ENCODE measurements at regions not wholly inside any gene's neighbourhood (a gene's known extent, or its start where the extent isn't known, plus 50 kb on each side); places are given as distances from the start of the nearest gene placed in this dataset.
"Not testable (repeated sequence)": the region's sequence is repeated elsewhere in the genome, so short reads cannot be mapped to it uniquely, and the experiment has no call there.

DNA sequence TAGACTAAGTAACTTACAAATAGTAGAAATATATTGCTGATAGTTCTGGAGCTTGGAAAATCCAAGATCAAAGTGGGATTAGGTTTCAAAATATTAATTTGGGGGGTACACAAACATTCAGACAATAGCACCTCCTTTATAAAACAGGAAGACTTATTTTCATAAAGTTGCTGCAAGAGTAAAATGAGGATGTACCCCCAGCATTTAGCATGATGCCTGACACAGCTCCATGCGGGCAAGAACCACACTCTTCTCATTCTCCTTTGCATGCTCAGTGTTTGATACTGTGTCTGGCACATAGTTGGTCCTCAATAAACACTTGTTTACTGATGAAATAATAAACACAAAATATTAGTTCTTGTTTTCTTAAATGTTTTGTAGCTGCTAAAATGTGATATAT lies 332.9 kb downstream of the TFAP2A start:
- DNase-seq (ENCODE audit: low spot score) = no peak
- in situ Hi-C loops (cut with HindIII; ENCODE audit: low sequenced_read_pairs) = no loop called here

DNA sequence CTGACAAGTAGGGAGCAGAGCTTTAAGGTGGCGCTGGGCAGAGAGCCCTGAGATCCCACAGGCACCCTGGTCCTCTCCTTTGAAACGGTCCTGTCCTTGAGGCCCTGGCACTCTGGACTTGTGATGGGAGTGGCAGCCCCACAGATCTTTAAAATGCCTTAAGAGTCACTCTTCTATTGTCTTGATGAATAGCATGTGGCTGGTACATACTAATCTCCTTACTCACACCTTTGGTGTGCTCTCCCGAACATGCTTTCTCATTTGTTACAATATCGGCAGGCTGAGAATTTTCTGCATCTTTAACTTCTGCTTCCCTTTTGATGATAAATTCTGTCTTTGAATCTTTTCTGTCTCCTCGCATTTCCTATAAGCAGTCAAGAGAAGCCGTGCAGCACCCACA lies 333.8 kb downstream of the TFAP2A start:
- in situ Hi-C loops (cut with HindIII; ENCODE audit: low sequenced_read_pairs) = no loop called here
- no peak for DNase-seq (ENCODE audit: low spot score)

DNA sequence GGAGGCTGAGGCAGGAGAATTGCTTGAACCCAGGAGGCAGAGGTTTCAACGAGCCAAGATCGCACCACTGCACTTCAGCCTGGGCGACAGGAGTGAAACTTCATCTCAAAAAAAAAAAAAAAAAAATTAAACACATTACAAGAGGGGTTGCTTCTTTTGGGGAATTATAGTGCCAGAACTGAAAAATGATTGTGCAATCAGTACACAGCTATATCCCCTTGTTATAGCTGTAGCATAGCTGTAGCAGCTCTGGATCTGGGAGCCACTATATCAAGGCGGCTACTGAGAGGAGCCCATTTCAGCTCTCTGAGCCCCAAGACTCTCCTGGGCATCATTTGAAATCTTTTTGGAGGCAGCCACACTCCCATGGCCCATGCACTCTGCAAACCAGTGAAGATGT lies 334.3 kb downstream of the TFAP2A start:
- in situ Hi-C loops (cut with HindIII; ENCODE audit: low sequenced_read_pairs) = no loop called here
- DNase-seq (ENCODE audit: low spot score) = no peak

DNA sequence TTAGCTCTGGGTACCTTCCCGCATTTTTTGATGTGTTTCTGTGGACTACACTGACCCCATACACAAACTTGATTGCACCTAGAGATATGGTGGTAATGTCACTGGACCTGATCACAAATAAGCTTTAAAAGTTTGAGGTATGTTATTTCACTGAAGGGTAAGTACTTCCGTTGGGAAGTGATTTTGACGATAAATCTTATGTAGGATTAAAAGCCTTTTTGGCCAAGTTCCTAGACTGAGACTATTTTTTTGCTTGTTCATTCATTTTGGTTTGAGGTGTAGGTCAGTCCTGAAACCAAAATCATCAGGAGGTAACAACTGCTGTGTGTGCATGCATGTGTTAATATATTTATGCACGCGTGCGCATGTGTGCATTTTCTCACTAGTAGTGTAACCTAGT lies 336.3 kb downstream of the TFAP2A start:
- no peak for DNase-seq (ENCODE audit: low spot score)
- in situ Hi-C loops (cut with HindIII; ENCODE audit: low sequenced_read_pairs) = no loop called here

DNA sequence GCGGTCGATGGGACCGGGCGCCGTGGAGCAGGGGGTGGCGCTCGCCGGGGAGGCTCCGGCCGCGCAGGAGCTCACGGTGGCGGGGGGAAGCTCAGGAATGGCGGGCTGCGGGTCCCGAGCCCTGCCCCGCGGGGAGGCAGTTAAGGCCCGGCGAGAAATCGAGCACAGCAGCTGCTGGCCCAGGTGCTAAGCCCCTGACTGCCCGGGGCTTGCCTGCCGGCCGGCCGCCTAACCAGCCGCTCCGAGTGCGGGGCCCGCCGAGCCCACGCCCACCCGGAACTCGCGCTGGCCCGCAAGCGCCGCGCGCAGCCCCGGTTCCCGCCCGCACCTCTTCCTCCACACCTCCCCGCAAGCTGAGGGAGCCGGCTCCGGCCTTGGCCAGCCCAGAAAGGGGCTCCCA lies 340.1 kb downstream of the TFAP2A start:
- in situ Hi-C loops (cut with HindIII; ENCODE audit: low sequenced_read_pairs); DNase-seq (ENCODE audit: low spot score): not testable (repeated sequence)

DNA sequence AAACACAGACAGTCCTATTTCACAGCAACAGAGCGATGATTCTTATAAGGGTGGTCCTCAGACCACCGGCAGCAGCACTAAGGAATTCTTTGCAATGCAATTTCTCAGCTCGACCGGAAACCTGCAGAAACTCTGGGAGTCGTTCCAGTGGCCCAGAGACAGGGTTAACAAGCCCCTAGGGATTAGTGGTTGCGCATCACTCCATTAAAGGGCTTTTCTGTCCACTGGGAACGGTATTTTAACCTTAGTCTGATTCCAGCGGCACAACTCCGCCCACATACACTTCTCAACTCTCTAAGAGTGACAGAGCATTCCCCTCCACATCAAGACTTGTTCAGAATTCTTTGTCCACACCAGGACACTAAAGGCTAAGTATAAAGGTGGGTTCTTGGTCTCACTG lies 341.5 kb downstream of the TFAP2A start:
- in situ Hi-C loops (cut with HindIII; ENCODE audit: low sequenced_read_pairs) = no loop called here
- no peak for DNase-seq (ENCODE audit: low spot score)

DNA sequence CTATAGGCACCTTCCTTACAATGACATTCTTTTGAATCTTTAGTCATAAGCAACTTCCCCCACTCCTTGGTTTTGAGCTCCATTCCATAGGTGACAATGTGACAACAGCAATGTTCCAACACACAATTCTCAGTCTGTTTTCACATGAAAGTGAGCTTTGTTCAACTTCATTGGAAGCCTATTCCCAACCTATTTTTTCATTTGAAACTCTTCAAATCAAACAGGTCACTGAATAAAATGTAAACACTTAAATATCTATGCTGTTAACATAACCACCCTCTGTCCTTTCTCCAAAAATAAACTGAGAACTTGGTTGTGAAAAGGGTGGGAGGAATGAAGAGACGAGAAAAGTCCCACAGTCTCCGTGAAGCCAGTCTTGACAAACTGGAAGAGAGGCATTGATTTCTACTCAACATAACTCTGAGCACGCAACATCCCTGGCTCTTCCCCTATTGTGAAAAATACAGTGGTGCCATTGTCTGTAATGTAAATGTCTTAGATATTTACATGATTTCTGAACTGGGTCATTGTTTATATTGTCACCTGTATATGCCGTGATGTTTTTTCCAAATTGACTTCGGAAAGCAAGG lies 343.1 kb downstream of the TFAP2A start:
- no peak for DNase-seq (ENCODE audit: low spot score)
- in situ Hi-C loops (cut with HindIII; ENCODE audit: low sequenced_read_pairs) = no loop called here

DNA sequence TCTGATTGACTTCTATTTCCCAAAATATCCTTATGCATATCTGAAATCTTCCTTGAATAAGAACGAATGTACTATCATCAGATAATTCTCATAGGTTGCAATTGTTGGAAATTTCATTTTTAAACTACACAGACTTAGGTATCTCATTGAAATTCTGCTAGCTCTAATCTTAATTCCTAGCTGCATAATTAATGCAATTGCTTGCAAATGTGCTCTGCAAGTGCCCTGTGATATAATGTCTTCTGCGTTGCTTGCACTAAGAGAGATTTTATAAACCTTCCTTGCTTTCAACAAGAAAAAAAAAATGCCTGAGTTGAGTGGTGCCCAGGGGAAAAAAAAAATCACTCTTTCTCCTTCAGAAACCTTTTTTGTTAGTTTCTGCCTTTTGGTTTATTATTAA lies 354.9 kb downstream of the TFAP2A start:
- in situ Hi-C loops (cut with HindIII; ENCODE audit: low sequenced_read_pairs) = no loop called here
- DNase-seq (ENCODE audit: low spot score) = no peak

DNA sequence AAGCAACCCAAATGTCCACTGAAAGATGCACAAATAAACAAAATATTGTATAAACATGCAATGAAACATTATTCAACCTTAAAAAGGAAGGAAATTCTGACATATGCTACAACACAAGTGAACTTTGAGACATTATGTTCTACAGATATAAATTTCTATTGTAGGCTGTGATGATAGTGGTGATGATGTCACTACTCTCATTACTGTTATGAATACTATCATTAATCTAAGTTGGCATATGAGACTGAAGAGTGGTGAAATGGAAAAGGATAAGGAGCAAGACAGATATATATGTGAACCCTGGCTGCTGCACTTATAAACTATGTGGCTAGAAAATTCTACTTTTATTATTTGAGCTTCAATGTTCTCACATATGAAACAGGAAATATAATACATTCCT lies 360.2 kb downstream of the TFAP2A start:
- DNase-seq (ENCODE audit: low spot score) = no peak
- in situ Hi-C loops (cut with HindIII; ENCODE audit: low sequenced_read_pairs) = no loop called here

DNA sequence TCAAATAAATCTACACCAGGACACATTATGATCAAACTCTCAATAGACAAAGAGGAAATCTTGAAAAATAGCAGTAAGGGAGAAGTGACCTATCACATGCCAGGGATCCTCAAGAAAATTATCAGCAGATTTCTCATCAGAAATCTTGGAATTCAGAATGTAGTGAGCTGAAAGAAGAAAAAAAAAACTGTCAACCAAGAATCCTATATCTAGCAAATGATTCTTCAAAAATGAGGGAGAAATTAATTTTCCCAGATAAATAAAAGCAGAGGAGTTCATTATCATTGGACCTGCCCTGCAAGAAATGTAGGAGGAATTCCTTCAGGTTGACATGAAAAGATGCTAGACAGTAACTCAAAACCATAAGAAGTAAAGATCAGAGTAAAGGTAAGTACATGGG lies 363.6 kb downstream of the TFAP2A start:
- DNase-seq (ENCODE audit: low spot score) = no peak
- in situ Hi-C loops (cut with HindIII; ENCODE audit: low sequenced_read_pairs) = no loop called here

DNA sequence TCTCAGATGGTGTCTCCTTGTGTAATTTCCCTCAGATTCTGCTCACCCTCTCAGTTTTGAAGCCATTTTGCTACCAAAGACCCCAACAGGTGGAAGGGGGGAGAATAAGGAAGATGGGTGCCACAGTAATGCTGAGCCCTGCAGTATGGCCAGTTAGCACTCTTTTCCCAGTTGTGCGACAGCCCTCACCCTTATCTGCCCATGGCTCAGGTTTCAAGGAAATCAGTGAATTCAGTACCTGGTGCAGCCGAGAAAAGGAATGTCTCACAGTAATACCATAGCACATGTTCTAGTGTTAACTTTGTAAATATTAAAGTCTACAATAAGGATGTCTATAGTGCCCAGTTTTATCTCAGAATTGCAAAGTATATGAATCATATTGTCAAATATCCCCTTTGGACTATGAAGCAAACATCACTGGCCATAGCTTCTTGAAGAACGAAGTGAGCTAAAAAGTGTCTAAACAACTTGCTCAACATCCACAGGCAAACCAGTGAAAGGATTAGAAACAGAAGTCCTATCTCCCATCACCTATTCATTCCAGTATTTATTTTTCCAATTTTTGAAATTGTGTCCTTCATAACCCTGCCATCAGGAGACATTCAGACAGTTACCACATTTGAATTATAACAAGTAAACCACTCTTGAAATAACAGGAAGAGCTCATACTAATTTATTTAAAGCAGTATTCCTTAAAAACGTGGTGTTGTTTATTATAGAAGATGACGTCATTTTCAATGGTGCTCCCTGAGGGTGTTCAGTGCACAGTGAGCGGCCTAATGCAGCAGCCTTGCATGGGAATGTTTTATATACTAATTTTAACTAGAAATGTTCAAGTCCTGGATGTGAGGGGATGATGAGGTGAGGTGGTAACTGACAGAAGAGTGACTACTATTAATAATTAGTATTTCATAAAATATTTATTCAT lies 366.2 kb downstream of the TFAP2A start:
- in situ Hi-C loops (cut with HindIII; ENCODE audit: low sequenced_read_pairs) = no loop called here
- no peak for DNase-seq (ENCODE audit: low spot score)

DNA sequence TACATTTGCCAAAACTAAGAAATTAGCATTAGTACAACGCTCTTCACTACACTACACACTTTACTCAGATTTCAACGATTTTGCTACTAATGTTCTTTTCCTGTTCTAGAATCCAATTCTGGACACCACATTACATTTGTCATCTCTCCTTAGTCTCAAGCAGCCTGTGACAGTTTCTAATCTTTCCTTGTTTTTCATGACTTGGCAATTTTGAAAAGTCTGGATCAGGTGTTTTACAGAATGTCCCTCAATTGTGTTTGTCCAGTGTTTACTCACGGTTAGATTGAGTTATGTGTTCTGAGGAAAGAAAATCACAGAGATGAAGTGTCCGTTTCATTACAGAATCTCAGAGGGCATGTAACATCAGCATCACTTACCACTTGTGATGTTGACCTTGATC lies 372.6 kb downstream of the TFAP2A start:
- in situ Hi-C loops (cut with HindIII; ENCODE audit: low sequenced_read_pairs) = no loop called here
- no peak for DNase-seq (ENCODE audit: low spot score)

DNA sequence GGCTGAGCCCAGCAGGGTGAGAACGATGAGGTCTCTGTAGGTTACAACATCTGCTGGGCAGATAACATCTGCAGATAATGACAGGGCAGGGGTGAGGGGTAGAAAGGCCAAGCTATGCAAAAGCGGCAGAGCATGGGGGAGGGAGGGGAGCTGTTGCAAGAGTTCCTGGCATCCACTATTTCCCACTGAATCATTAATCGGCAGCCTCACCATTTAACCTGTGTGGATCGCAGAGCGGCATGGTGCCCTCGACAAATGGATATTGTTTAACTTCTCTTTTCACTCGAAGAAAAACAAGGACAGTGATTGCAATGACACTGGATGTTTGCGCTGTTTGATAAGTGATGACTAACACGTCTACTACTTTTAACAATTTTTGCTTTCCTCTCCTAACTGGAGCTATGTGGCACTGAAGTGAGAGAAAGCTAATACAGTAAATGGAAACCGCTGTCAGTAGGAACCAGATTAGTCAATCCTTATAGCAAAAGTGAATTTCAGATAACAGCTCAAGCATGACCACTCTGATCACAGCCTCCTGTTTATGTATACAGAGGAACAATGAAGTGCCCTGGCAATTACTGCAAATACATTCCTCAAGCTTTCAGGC lies 381.5 kb downstream of the TFAP2A start:
- in situ Hi-C loops (cut with HindIII; ENCODE audit: low sequenced_read_pairs) = no loop called here

DNA sequence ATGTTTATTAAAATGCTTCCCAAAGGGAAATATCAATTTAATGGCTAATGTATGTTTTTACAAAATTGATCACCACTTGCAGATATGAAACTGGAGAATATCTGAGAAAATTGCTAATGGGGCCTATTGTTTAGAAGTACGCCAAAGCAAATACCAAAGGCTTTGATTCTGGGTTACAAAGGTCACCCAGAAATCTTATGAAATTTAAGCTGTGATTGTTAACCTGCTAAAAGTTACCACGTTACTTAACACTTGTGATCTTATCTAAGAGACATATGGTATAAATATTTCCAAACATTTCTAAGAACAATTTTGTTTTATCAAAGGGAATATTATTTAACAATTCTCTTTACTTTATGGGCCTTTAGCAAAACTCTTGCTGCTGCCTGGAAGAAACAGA lies 383.3 kb downstream of the TFAP2A start:
- DNase-seq (ENCODE audit: low spot score) = no peak
- in situ Hi-C loops (cut with HindIII; ENCODE audit: low sequenced_read_pairs) = no loop called here

More for the DNA sequence above, 381.5 kb downstream of the TFAP2A start:
- no peak for DNase-seq (ENCODE audit: low spot score)

DNA sequence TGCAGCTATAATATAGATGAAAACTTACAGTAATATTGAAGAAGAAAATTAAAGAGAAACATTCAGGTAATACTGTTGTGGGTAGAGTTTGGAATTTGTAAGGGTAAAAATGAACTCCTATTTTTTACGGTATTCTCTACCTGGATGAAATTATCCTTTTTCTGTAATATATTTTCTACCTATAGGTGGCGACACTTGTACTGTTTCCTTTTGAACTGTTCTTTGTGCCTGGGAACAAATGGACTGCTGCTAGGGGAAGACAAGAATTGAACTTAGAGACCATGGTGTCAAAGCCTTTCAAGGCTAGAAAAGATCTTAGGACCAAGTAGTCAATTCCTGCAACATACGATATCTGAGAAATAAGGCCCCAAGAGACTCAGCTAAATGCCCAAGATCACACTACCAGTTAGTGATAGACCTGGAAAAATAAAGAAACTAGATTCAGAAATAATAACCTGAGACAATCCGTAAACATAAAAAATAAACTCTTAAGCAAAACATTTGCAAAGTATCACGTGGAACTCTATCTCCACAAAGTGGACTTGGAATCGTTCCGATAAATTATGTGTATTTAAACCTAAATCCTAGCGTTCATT lies 383.8 kb downstream of the TFAP2A start:
- no peak for DNase-seq (ENCODE audit: low spot score)
- in situ Hi-C loops (cut with HindIII; ENCODE audit: low sequenced_read_pairs) = no loop called here

DNA sequence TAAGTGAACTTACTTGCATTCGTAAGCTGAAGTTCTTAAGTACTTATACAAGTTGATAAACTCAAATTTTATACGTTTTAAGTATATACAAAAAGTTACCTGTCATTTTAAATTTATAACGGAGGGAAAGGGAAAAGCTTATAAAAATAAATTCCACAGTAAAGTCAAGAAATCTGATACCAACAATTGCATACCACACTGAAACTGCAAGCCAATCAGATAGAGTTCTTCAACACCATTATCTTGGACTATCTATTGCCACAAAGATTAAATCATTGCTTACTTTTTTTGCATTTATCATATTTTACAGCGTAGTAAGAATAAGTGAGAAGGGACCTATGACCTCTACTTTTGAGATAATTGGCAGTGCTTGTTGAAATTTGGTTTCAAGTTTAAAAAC lies 386.7 kb downstream of the TFAP2A start:
- in situ Hi-C loops (cut with HindIII; ENCODE audit: low sequenced_read_pairs) = no loop called here
- DNase-seq (ENCODE audit: low spot score) = no peak

DNA sequence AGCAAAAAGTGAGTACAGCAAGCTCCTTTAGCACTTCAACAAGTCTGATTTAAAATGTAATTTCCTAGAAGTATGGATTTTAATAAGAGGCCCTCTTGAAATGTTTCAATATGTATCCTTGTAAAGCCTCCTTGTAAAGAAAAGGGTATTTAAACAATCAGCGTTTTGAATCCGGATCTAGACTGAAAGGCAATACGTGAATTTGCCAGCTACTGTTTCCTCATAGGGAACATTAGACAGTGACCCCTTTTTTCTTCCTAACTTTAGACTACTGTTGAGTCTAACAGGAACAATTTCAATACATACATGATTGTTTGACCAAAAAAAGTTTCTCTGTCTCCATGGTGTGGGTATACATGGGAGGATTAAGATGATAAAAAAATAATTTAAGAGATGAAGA lies 395.0 kb downstream of the TFAP2A start:
- in situ Hi-C loops (cut with HindIII; ENCODE audit: low sequenced_read_pairs) = loop anchor here (10.0 kb wide), 1 partner anchor 1635 kb away; no protein-coding TSS in a partner anchor
- DNase-seq (ENCODE audit: low spot score) = no peak

DNA sequence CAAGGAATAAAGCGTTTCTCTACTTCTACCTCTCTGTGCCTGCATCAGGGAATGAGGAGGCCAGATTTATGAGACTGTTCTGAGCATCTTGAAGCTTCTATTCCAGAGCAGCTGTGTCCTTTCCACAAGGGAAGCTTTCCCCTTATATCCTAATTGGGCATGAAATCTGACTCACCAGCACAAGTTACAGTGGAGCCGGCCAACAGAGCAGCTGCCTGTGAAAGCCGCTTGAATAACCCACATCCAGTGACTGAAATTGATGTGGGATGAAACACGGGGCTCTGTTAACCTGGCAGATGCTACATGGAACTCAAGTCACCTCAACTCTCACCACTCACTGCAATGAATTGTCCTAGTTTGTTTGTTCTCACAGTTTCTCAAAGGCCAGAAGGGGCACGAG lies 400.3 kb downstream of the TFAP2A start:
- DNase-seq (ENCODE audit: low spot score) = no peak
- in situ Hi-C loops (cut with HindIII; ENCODE audit: low sequenced_read_pairs) = loop anchor here (10.0 kb wide), 1 partner anchor 1630 kb away; no protein-coding TSS in a partner anchor

DNA sequence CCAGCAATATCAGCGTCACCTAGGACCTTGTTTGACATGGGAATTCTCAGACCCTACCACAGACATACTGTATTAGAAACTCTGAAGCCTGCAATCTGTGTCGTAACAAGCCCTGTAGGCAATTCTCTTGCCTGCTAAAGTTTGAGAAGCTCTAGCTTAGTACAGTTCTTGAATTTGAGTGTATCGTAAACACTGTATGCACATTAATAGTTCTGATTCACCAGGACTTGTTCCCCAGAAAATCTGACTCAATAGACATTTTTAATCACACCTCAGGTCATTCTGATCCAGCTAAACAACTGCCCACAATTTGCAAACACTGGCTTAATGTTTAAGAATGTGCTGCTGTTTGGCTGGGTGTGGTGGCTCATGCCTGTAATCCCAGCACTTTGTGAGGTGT lies 414.3 kb downstream of the TFAP2A start:
- in situ Hi-C loops (cut with HindIII; ENCODE audit: low sequenced_read_pairs) = no loop called here
- no peak for DNase-seq (ENCODE audit: low spot score)

DNA sequence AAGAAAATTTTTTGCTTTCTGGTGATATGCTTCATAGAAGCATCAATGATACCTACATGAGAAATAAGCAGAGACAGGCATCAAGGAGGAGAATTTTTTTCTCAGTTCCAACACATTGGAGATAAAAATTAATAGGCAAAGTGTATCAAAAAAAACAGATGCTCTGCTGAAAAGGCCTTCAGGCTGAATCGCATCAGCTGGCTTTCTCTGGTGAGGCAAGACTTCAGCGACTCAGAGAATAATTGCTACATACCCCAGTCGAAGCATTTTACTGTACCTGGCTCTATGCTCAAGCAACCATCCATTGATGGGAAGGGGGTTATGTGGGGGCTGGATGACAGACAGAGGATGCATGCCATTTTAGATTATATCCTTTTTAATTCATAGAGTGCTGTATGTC lies 415.1 kb downstream of the TFAP2A start:
- DNase-seq (ENCODE audit: low spot score) = no peak
- in situ Hi-C loops (cut with HindIII; ENCODE audit: low sequenced_read_pairs) = no loop called here

All from G401 (cell line).